Keratinocyte (primary cell): ENCODE measurements at regions not wholly inside any gene's neighbourhood (a gene's known extent, or its start where the extent isn't known, plus 50 kb on each side); places are given as distances from the start of the nearest gene placed in this dataset.

Experiments
- DNase-seq: peaks from one replicate; pipeline ENCODE4 v3.0.0-alpha.2; 2011; ENCODE audit warnings: low read depth, missing footprints, low spot score
- FAIRE-seq: peaks from 2 replicates; lab custom pipeline; 2011; peaks lifted over from hg19 to GRCh38; lab: Jason Lieb, UNC
- H2AFZ ChIP-seq: 2 replicates; pipeline ENCODE4 v1.6.0; 2012; ENCODE audit warnings: low read length, control low read depth, inconsistent platforms; ENCODE audit not compliant: control insufficient read depth
- H3K27ac ChIP-seq: 2 replicates; pipeline ENCODE4 v1.5.1; 2011; ENCODE audit warnings: low read length; ENCODE audit not compliant: control insufficient read depth, insufficient read depth
- H3K27me3 ChIP-seq: 3 replicates; pipeline ENCODE4 v1.6.0; 2011; ENCODE audit warnings: low read length; ENCODE audit not compliant: control insufficient read depth, insufficient read depth; ENCODE audit errors: extremely low read depth
- H3K36me3 ChIP-seq, 2 experiments: 2 replicates in 1 of 2; 3 replicates in 1 of 2; pipeline ENCODE4 v1.5.1; 2011; ENCODE audit warnings: low read length in 2 of 2, mild to moderate bottlenecking in 1 of 2; ENCODE audit not compliant: control insufficient read depth in 2 of 2, insufficient read depth in 2 of 2; ENCODE audit errors: extremely low read depth in 1 of 2
- H3K4me1 ChIP-seq: 3 replicates; pipeline ENCODE4 v1.5.1; 2011; ENCODE audit warnings: low read length; ENCODE audit not compliant: control insufficient read depth, insufficient read depth; ENCODE audit errors: extremely low read depth
- H3K4me2 ChIP-seq: 3 replicates; pipeline ENCODE4 v1.6.0; 2011; ENCODE audit warnings: low read depth, low read length; ENCODE audit not compliant: control insufficient read depth, insufficient read depth; ENCODE audit errors: extremely low read depth
- H3K4me3 ChIP-seq, 3 experiments: fragments of 200-600 bp in 1 of 3; sonication (generic) in 1 of 3; 2 replicates in 2 of 3; 3 replicates in 1 of 3; pipeline ENCODE4 v1.5.1; 2011 to 2016; ENCODE audit warnings: low read length in 3 of 3, mild to moderate bottlenecking in 3 of 3, control low read depth in 2 of 3, inconsistent platforms in 1 of 3, low read depth in 1 of 3, mixed read lengths in 1 of 3, mixed run types in 1 of 3, moderate library complexity in 1 of 3; ENCODE audit not compliant: control insufficient read depth in 2 of 3, insufficient read depth in 2 of 3; ENCODE audit errors: extremely low read depth in 1 of 3
- H3K79me2 ChIP-seq: 2 replicates; pipeline ENCODE4 v1.6.0; 2012; ENCODE audit warnings: low read length; ENCODE audit not compliant: control insufficient read depth, insufficient read depth
- H3K9ac ChIP-seq: 3 replicates; pipeline ENCODE4 v1.6.0; 2011; ENCODE audit warnings: low read length; ENCODE audit not compliant: control insufficient read depth, insufficient read depth; ENCODE audit errors: extremely low read depth
- H3K9me1 ChIP-seq: 3 replicates; pipeline ENCODE4 v1.6.0; 2011; ENCODE audit warnings: low read length; ENCODE audit not compliant: control insufficient read depth, insufficient read depth; ENCODE audit errors: extremely low read depth
- H3K9me3 ChIP-seq: 2 replicates; pipeline ENCODE4 v1.5.1; 2012; ENCODE audit warnings: low read depth, low read length; ENCODE audit not compliant: control insufficient read depth
- H4K20me1 ChIP-seq: 3 replicates; pipeline ENCODE4 v1.6.0; 2011; ENCODE audit warnings: low read length; ENCODE audit not compliant: control insufficient read depth, insufficient read depth; ENCODE audit errors: extremely low read depth
- EZH2 ChIP-seq: IDR thresholded peaks from one replicate; pipeline ENCODE4 v1.6.1; 2012; ENCODE audit warnings: inconsistent platforms, mild to moderate bottlenecking, low read length, moderate library complexity
- dilution Hi-C: fragments of 300-500 bp; cut with MboI; formaldehyde crosslinking; loops from one replicate; pipeline ENCODE4 v1.7.0; 2020; ENCODE audit warnings: low sequenced_read_pairs; ENCODE audit not compliant: extremely low pct_ligation_motif_present
- TF ChIP-seq, protein P1 (sequence below), 3 experiments: IDR thresholded peaks in 1 of 3; conservative IDR thresholded peaks in 1 of 3; optimal IDR thresholded peaks in 1 of 3; 2 replicates in 2 of 3; 3 replicates in 1 of 3; pipeline versions ENCODE3 to v1.5.1; 2011; ENCODE audit warnings: low read length in 3 of 3, mild to moderate bottlenecking in 3 of 3, moderate library complexity in 2 of 3, control low read depth in 1 of 3, inconsistent platforms in 1 of 3; ENCODE audit not compliant: insufficient read depth in 2 of 3; ENCODE audit errors: extremely low read depth in 1 of 3

DNA sequence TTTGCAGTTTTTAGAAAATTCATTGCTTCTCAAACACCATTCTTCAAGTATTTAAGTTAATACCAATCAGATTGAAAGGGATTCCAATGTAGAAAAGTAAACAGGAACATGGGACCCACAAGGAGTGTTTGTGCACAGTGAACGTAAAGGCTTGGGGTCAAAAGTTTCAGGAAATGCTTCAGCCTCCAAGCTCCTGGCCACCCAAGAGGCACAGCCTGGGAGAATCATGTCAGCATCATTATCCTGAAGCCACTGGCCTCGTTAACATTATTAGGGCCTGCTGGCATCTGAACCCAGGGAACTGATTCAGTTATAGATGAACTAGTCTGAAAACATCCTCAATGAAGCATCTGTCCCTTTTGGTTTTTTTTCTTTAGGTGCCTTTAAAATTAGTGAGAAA lies 122.9 kb downstream of the NXNL2 start:
- dilution Hi-C loops, result no loop called here
- FAIRE-seq (no peak), DNase-seq (no peak)
- Histone ChIP-seq H3K9me1 (no peaks in the 10 kb centered on the region), H3K4me3 (no peak overlapping the region), H3K4me1 (peaks cover 12% of the 10 kb centered on the region), H2AFZ (no peak overlapping the region), H3K27ac (no peak overlapping the region), H3K9me3 (no peaks in the 10 kb centered on the region), H3K36me3 (no peaks in the 10 kb centered on the region), H3K4me2 (no peak overlapping the region), H3K9ac (no peak overlapping the region), H4K20me1 (no peaks in the 10 kb centered on the region), H3K79me2 (no peaks in the 10 kb centered on the region), H3K27me3 (no peaks in the 10 kb centered on the region)
- TF ChIP-seq, protein P1, sequence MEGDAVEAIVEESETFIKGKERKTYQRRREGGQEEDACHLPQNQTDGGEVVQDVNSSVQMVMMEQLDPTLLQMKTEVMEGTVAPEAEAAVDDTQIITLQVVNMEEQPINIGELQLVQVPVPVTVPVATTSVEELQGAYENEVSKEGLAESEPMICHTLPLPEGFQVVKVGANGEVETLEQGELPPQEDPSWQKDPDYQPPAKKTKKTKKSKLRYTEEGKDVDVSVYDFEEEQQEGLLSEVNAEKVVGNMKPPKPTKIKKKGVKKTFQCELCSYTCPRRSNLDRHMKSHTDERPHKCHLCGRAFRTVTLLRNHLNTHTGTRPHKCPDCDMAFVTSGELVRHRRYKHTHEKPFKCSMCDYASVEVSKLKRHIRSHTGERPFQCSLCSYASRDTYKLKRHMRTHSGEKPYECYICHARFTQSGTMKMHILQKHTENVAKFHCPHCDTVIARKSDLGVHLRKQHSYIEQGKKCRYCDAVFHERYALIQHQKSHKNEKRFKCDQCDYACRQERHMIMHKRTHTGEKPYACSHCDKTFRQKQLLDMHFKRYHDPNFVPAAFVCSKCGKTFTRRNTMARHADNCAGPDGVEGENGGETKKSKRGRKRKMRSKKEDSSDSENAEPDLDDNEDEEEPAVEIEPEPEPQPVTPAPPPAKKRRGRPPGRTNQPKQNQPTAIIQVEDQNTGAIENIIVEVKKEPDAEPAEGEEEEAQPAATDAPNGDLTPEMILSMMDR (optimal IDR thresholded peaks at IDR 0.05 in 1 of 3, IDR thresholded peaks at IDR 0.05 in 1 of 3, conservative IDR thresholded peaks at IDR 0.05 in 1 of 3; ENCODE audit: extremely low read depth in 1 of 3, insufficient read depth in 2 of 3, low read length in 3 of 3), result no peak
- TF ChIP-seq EZH2, result no peak

DNA sequence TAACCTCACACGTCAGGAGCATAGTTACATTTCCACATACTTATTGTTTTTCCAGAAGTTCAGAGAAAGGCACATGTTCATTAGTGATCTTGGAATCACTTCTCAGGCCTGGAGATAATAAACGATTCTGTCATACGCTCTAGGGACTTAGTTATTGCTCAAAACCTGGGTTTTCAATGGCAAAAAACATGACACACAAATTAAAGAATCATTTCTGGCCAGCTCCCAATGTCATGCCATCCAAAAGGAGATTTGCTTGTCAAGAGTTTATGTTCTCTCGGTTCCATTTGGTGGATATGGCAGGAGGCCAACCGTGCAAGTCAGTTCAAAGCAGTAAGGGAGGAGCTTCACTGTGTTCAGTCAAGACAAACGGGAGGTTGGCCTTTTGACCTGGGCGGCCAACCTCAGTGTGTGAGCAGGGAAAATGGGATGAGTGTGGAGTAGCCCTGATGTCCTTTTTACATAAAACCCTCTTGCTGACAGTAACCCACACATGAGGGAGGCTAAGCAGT lies 123.4 kb downstream of the NXNL2 start:
- Histone ChIP-seq H3K79me2 (no peaks in the 10 kb centered on the region), H4K20me1 (no peaks in the 10 kb centered on the region), H3K4me2 (peak overlapping the region; percentile 3), H2AFZ (no peak overlapping the region), H3K9ac (no peak overlapping the region), H3K27ac (no peak overlapping the region), H3K4me1 (peaks cover 8% of the 10 kb centered on the region), H3K4me3 (no peak overlapping the region), H3K9me1 (no peaks in the 10 kb centered on the region), H3K9me3 (no peaks in the 10 kb centered on the region), H3K36me3 (no peaks in the 10 kb centered on the region), H3K27me3 (no peaks in the 10 kb centered on the region)
- dilution Hi-C loops, result no loop called here
- DNase-seq (no peak), FAIRE-seq (peak; percentile 81)
- TF ChIP-seq EZH2, result no peak
- TF ChIP-seq, protein P1 (optimal IDR thresholded peaks at IDR 0.05 in 1 of 3, IDR thresholded peaks at IDR 0.05 in 1 of 3, conservative IDR thresholded peaks at IDR 0.05 in 1 of 3; ENCODE audit: extremely low read depth in 1 of 3, insufficient read depth in 2 of 3, low read length in 3 of 3), result no peak
